IMR-90 (cell line): ENCODE measurements at regions not wholly inside any gene's neighbourhood (a gene's known extent, or its start where the extent isn't known, plus 50 kb on each side); places are given as distances from the start of the nearest gene placed in this dataset.

Source experiments
- CEBPB ChIP-seq: IDR thresholded peaks from 2 replicates; pipeline ENCODE4 v1.6.1; 2012; ENCODE audit warnings: low read depth, low read length, improper control_type of control experiment
- CHD1 ChIP-seq: IDR thresholded peaks from 2 replicates; pipeline ENCODE4 v1.6.1; 2012; ENCODE audit warnings: low read depth, low read length, improper control_type of control experiment
- FOS ChIP-seq: fragments of 150-350 bp; IDR thresholded peaks from 2 replicates; pipeline ENCODE4 v1.6.1; 2016; ENCODE audit warnings: low read depth, low read length
- POLR2A ChIP-seq: IDR thresholded peaks from 2 replicates; pipeline ENCODE4 v1.6.1; 2012; ENCODE audit warnings: mild to moderate bottlenecking, low read depth, low read length
- RAD21 ChIP-seq: IDR thresholded peaks from 2 replicates; pipeline ENCODE4 v1.6.1; 2012; ENCODE audit warnings: low read length, improper control_type of control experiment
- RCOR1 ChIP-seq: IDR thresholded peaks from 2 replicates; pipeline ENCODE4 v1.6.1; 2012; ENCODE audit warnings: mild to moderate bottlenecking, low read length, improper control_type of control experiment; ENCODE audit not compliant: insufficient replicate concordance
- SMC3 ChIP-seq: fragments of 150-350 bp; IDR thresholded peaks from 2 replicates; pipeline ENCODE4 v1.6.1; 2016; ENCODE audit warnings: low read depth, mild to moderate bottlenecking, antibody characterized with exemption, low read length, moderate library complexity
- TF ChIP-seq, protein P1 (sequence below): conservative IDR thresholded peaks from 2 replicates; pipeline ENCODE4 v1.5.1; 2012; ENCODE audit warnings: mild to moderate bottlenecking, low read depth, low read length, improper control_type of control experiment
- TF ChIP-seq, protein P2 (sequence below): fragments of 150-350 bp; IDR thresholded peaks from 2 replicates; pipeline ENCODE4 v1.6.1; 2017; ENCODE audit warnings: mild to moderate bottlenecking, antibody characterized with exemption, low read length, low read depth

DNA sequence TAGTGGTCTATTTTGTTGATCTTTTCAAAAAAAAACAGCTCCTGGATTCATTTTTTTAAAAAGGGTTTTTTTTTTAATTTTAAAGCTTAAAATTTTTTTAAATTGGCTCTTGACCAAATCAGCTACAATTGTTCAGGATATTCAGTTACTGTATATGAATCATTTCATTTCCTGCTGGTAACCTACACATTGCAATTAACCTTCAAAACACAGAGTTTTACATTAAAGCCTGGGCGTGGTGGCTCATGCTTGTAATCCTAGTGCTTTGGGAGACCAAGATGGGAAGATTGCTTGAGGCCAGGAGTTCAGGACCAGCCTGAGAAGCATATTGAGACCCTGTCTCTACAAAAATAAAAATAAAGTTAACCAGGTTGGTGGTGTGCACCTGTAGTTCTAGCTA lies 163.4 kb downstream of the ALDH1A2 start:
- TF ChIP-seq POLR2A (no peak), RCOR1 (no peak), CEBPB (no peak), RAD21 (no peak), CHD1 (no peak), SMC3 (no peak), FOS (no peak)
- TF ChIP-seq, protein P1, sequence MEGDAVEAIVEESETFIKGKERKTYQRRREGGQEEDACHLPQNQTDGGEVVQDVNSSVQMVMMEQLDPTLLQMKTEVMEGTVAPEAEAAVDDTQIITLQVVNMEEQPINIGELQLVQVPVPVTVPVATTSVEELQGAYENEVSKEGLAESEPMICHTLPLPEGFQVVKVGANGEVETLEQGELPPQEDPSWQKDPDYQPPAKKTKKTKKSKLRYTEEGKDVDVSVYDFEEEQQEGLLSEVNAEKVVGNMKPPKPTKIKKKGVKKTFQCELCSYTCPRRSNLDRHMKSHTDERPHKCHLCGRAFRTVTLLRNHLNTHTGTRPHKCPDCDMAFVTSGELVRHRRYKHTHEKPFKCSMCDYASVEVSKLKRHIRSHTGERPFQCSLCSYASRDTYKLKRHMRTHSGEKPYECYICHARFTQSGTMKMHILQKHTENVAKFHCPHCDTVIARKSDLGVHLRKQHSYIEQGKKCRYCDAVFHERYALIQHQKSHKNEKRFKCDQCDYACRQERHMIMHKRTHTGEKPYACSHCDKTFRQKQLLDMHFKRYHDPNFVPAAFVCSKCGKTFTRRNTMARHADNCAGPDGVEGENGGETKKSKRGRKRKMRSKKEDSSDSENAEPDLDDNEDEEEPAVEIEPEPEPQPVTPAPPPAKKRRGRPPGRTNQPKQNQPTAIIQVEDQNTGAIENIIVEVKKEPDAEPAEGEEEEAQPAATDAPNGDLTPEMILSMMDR, result no peak
- TF ChIP-seq, protein P2, sequence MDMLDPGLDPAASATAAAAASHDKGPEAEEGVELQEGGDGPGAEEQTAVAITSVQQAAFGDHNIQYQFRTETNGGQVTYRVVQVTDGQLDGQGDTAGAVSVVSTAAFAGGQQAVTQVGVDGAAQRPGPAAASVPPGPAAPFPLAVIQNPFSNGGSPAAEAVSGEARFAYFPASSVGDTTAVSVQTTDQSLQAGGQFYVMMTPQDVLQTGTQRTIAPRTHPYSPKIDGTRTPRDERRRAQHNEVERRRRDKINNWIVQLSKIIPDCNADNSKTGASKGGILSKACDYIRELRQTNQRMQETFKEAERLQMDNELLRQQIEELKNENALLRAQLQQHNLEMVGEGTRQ, result no peak
